Psoas muscle (tissue), 7 donors: ENCODE measurements at regions not wholly inside any gene's neighbourhood (a gene's known extent, or its start where the extent isn't known, plus 50 kb on each side); places are given as distances from the start of the nearest gene placed in this dataset.

Experiments
- ATAC-seq, 4 donors: fragments of 200-7000 bp; cut with Tn5 transposase; one replicate each; pipeline ENCODE4 v1.9.1; 2020; ENCODE audit warnings: moderate library complexity in 3 of 4, mild to moderate bottlenecking in 2 of 4
- DNase-seq, 2 donors: peaks; one replicate each; pipeline ENCODE4 v3.0.0-alpha.2; 2020
- H3K27ac ChIP-seq: fragments of 200-600 bp; one replicate; pipeline ENCODE4 v1.8.0; 2022
- H3K27me3 ChIP-seq, 3 donors: fragments of 200-600 bp in 1 of 3; one replicate each; pipeline versions ENCODE4 v1.6.1 to v1.8.0; 2013 to 2022; ENCODE audit warnings: low read length in 2 of 3, mild to moderate bottlenecking in 2 of 3, moderate library complexity in 1 of 3; ENCODE audit not compliant: insufficient read depth in 3 of 3
- H3K36me3 ChIP-seq, 2 donors: fragments of 200-600 bp in 1 of 2; one replicate each; pipeline versions ENCODE4 v1.6.1 to v1.8.0; 2013 to 2022; ENCODE audit warnings: low read depth in 1 of 2, mild to moderate bottlenecking in 1 of 2, moderate library complexity in 1 of 2; ENCODE audit not compliant: insufficient read depth in 1 of 2
- H3K4me1 ChIP-seq: fragments of 200-600 bp; one replicate; pipeline ENCODE4 v1.8.0; 2022
- H3K4me3 ChIP-seq: fragments of 200-600 bp; one replicate; pipeline ENCODE4 v1.8.0; 2022; ENCODE audit warnings: mild to moderate bottlenecking
- H3K9me3 ChIP-seq: fragments of 200-600 bp; one replicate; pipeline ENCODE4 v1.8.0; 2022
- CTCF ChIP-seq: fragments of 200-600 bp; IDR thresholded peaks from one replicate; pipeline ENCODE4 v1.8.0; 2022; ENCODE audit warnings: antibody characterized with exemption
- WGBS, 3 donors: extraction: QIAGEN DNeasy Blood & Tissue Kit; methylation state at CpG; one replicate each; pipeline versions ENCODE4 v1.1.6 to v1.1.7; 2013; 5-methylcytosine and 5-hydroxymethylcytosine counted together
- intact Hi-C, 2 donors: fragments of 100-400 bp; cut with DNase I; formaldehyde crosslinking; loops; one replicate each; pipeline versions ENCODE4 v1.11.0 to v1.14.2; 2022
- donor health status: healthy with polysubstance abuse.
- donor health status: DM: no; HTN: no; CAD: no; lungs with moderate emphysema.
- donor health status: Bipolar disorder and iron deficiency.
- donor health status: healthy.
- donor health status: DM: yes; HTN: yes; CAD: no.
- donor health status: DM: no; HTN: no; CAD: no.
- donor health status: DM: yes; HTN: yes; CAD: no.

DNA sequence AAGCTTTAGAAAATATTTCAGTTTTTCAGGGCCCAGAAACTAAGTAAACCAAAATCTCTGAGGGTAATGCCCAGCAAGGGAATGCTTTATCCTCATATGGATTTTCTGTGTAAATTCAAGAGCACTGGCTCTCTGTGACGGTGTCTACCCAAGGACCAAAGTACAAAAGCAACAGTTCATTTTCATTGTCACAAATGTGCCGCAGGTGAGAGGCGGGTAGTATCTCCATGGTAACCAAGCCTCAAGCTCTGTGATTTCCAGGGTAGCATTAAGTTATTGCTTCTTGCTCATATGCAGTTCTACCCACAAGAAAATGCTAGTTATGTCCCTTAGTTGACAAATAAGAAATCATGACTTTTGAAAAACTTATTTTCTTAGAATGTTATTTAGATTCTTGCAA lies 164.3 kb downstream of the MTRR start:
- H3K4me3 ChIP-seq, result no peak overlapping the region
- no peak for TF ChIP-seq CTCF
- 83 to 91% (median 91%) methylated on average over 3 of the region's 3 CpGs for WGBS, 3 donors
- intact Hi-C loops, result no loop called here
- no peak overlapping the region for H3K27ac ChIP-seq
- no peaks in the 10 kb centered on the region for H3K36me3 ChIP-seq
- ATAC-seq (no peak), DNase-seq (no peak)
- H3K27me3 ChIP-seq, result no peaks in the 10 kb centered on the region
- no peaks in the 10 kb centered on the region for H3K4me1 ChIP-seq
- H3K9me3 ChIP-seq, result no peaks in the 10 kb centered on the region

DNA sequence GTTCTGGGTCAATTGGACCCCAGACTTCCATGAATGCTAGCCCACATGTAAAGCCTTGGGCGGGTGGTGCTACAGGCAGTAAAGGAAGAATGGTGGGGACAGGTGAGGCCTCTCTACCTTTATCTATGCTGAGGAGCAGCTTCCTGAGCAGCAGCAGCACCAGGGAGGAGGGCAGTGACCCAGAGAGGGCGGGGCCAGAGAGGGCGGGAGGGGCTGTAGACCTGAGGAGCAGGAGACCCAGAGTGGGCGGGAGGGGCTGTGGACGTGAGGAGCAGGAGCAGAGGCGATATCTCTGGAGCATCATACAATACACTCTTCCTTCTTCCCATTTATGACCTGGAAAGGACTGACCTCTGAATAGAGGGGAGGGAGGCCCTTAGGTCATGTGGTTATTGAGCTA lies 165.9 kb downstream of the MTRR start:
- Histone ChIP-seq H3K4me3 (no peak overlapping the region), H3K4me1 (no peaks in the 10 kb centered on the region), H3K27me3 (no peaks in the 10 kb centered on the region), H3K9me3 (no peaks in the 10 kb centered on the region), H3K36me3 (no peaks in the 10 kb centered on the region), H3K27ac (no peak overlapping the region)
- intact Hi-C loops, result no loop called here
- 74 to 76% (median 75%) methylated on average over 6 of the region's 6 CpGs for WGBS, 3 donors
- TF ChIP-seq CTCF, result no peak
- no peak for ATAC-seq
- DNase-seq, result no peak

DNA sequence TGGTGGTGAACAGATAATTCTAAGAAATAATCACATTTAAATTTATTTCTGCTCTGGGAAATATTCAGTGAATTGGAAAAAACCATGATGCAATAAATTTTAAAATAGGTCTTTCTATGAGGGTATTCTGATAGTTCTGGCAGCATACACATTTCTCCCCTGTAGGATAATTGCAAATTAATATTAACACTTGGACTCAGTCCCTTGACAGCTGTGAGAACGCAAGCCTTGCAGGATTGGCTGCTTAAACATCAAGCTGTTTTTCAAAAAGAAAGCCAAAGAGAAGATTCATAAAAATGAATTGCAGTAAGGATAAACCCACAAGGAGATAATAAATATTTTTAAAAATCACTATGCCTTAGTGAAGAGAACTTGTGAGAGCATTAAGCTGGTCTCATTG lies 180.0 kb downstream of the MTRR start:
- intact Hi-C loops, result no loop called here
- WGBS, 3 donors, result 41 to 63% (median 60%) methylated on average over 1 of the region's 1 CpG

DNA sequence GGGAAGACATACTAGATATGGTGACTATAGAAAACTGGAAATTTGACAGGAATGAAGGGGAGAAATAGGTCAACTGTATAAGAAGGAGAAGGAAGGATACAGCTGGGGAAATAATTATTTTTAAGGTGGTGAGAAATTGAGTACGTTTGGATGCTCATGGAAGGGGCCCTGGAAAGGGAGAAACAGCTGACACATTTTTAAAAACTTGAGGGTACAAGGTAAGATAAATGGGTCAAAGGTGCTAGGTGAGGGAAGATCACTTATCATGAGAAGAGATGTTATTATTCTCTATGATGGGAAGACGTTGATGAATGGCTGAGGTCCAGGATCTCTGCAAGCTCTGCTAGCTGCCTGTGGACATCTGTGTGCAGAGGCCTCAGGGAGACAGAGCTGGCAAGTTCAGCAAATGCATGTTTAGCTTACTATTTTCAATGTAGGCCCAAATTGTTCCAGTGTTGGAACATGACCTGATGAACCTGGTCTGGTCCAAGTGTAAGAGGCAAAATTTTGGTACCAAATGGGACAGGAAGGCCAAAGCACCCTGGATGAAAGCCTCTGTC lies 181.7 kb downstream of the MTRR start:
- TF ChIP-seq CTCF, result no peak
- WGBS, 3 donors, result 32 to 47% (median 41%) methylated on average over 2 of the region's 2 CpGs
- ATAC-seq (no peak), DNase-seq (no peak)
- no peaks in the 10 kb centered on the region for H3K36me3 ChIP-seq
- H3K4me3 ChIP-seq, result no peak overlapping the region
- intact Hi-C loops, result no loop called here
- H3K9me3 ChIP-seq, result no peaks in the 10 kb centered on the region
- no peak overlapping the region for H3K27ac ChIP-seq
- no peaks in the 10 kb centered on the region for H3K27me3 ChIP-seq
- H3K4me1 ChIP-seq, result no peaks in the 10 kb centered on the region

More for the DNA sequence above, 180.0 kb downstream of the MTRR start:
- Histone ChIP-seq H3K9me3 (no peaks in the 10 kb centered on the region), H3K27ac (no peak overlapping the region), H3K36me3 (no peaks in the 10 kb centered on the region), H3K27me3 (no peaks in the 10 kb centered on the region), H3K4me1 (no peaks in the 10 kb centered on the region), H3K4me3 (no peak overlapping the region)
- TF ChIP-seq CTCF, result no peak
- DNase-seq, result no peak
- no peak for ATAC-seq

- DNase-seq, result no peak
- Histone ChIP-seq H3K27me3 (no peaks in the 10 kb centered on the region), H3K9me3 (no peaks in the 10 kb centered on the region), H3K4me1 (no peaks in the 10 kb centered on the region), H3K4me3 (no peak overlapping the region), H3K36me3 (no peaks in the 10 kb centered on the region), H3K27ac (no peak overlapping the region)
- intact Hi-C loops, result no loop called here
- ATAC-seq, result no peak
- no peak for TF ChIP-seq CTCF
- 85 to 91% (median 88%) methylated on average over 13 of the region's 13 CpGs for WGBS, 3 donors
Measured at GRCh38 chr5:8053270-8053669, 184.3 kb downstream of the MTRR start.
